Vagina (tissue), 2 donors: ENCODE measurements at regions not wholly inside any gene's neighbourhood (a gene's known extent, or its start where the extent isn't known, plus 50 kb on each side); places are given as distances from the start of the nearest gene placed in this dataset.
"Not testable (repeated sequence)": the region's sequence is repeated elsewhere in the genome, so short reads cannot be mapped to it uniquely, and the experiment has no call there.

Experiments
- POLR2A ChIP-seq, 2 donors: fragments of 450-650 bp; IDR thresholded peaks; one replicate each; pipeline ENCODE4 v1.6.1; 2017; ENCODE audit warnings: antibody characterized with exemption in 2 of 2, mild to moderate bottlenecking in 2 of 2, moderate library complexity in 2 of 2
- TF ChIP-seq, protein P1 (sequence below), 3 experiments: fragments of 450-650 bp in 2 of 3; fragments of 200-600 bp in 1 of 3; sonication (generic) in 1 of 3; IDR thresholded peaks; one replicate each; pipeline ENCODE4 v1.5.1; 2017 to 2019; ENCODE audit warnings: antibody characterized with exemption in 3 of 3, mild to moderate bottlenecking in 2 of 3, moderate library complexity in 2 of 3

DNA sequence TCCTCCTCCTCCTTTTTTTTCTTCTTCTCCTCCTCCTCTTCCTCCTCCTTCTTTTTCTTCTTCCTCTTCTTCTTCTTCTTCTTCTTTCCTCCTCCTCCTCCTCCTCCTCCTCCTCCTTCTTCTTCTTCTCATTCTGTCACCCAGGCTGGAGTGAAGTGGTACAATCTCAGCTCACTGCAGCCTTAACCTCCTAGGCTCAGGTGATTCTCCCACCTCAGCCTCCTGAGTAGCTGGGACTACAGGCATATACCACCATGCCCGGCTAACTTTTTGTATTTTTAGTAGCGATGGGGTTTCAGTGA lies 81.6 kb upstream of the VGLL4 start:
- not testable (repeated sequence) for TF ChIP-seq POLR2A (IDR thresholded peaks at IDR 0.05)
- TF ChIP-seq, protein P1, sequence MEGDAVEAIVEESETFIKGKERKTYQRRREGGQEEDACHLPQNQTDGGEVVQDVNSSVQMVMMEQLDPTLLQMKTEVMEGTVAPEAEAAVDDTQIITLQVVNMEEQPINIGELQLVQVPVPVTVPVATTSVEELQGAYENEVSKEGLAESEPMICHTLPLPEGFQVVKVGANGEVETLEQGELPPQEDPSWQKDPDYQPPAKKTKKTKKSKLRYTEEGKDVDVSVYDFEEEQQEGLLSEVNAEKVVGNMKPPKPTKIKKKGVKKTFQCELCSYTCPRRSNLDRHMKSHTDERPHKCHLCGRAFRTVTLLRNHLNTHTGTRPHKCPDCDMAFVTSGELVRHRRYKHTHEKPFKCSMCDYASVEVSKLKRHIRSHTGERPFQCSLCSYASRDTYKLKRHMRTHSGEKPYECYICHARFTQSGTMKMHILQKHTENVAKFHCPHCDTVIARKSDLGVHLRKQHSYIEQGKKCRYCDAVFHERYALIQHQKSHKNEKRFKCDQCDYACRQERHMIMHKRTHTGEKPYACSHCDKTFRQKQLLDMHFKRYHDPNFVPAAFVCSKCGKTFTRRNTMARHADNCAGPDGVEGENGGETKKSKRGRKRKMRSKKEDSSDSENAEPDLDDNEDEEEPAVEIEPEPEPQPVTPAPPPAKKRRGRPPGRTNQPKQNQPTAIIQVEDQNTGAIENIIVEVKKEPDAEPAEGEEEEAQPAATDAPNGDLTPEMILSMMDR (IDR thresholded peaks at IDR 0.05), result not testable (repeated sequence)
